CD14-positive monocyte (primary cell): ENCODE measurements at regions not wholly inside any gene's neighbourhood (a gene's known extent, or its start where the extent isn't known, plus 50 kb on each side); places are given as distances from the start of the nearest gene placed in this dataset.
A peak's percentile ranks its signal among the peaks of the same experiment; 100 is the strongest.

Experiments used
- DNase-seq, 3 donors: peaks; one replicate each; pipeline ENCODE4 v3.0.0-alpha.2; 2011 to 2022
- H2AFZ ChIP-seq: 2 replicates; pipeline ENCODE4 v1.6.0; 2012; ENCODE audit warnings: mild to moderate bottlenecking, low read depth, low read length, inconsistent platforms; ENCODE audit not compliant: insufficient read depth, poor library complexity, severe bottlenecking
- H3K27ac ChIP-seq, 2 donors: 1 replicate in 1 of 2; 2 replicates in 1 of 2; pipeline ENCODE4 v1.5.1; 2012 to 2013; ENCODE audit warnings: low read length in 2 of 2, control low read depth in 1 of 2, inconsistent platforms in 1 of 2, low read depth in 1 of 2, mild to moderate bottlenecking in 1 of 2
- H3K27me3 ChIP-seq, 2 donors: one replicate each; pipeline versions ENCODE4 v1.6.0 to v1.6.1; 2011 to 2013; ENCODE audit warnings: low read length in 2 of 2; ENCODE audit not compliant: control insufficient read depth in 2 of 2, insufficient read depth in 2 of 2
- H3K36me3 ChIP-seq, 2 donors: replicated peaks in 1 of 2; 1 replicate in 1 of 2; 2 replicates in 1 of 2; pipeline versions ENCODE4 v1.5.1 to v1.6.1; 2012 to 2013; ENCODE audit warnings: low read length in 2 of 2, control low read depth in 1 of 2, inconsistent platforms in 1 of 2, mild to moderate bottlenecking in 1 of 2; ENCODE audit not compliant: insufficient read depth in 2 of 2, control insufficient read depth in 1 of 2
- H3K4me1 ChIP-seq, 2 donors: 1 replicate in 1 of 2; 2 replicates in 1 of 2; pipeline versions ENCODE4 v1.5.1 to v1.6.1; 2012 to 2013; ENCODE audit warnings: low read length in 2 of 2, control low read depth in 1 of 2, inconsistent platforms in 1 of 2, mild to moderate bottlenecking in 1 of 2, moderate library complexity in 1 of 2; ENCODE audit not compliant: insufficient read depth in 2 of 2, control insufficient read depth in 1 of 2
- H3K4me2 ChIP-seq: replicated peaks from 2 replicates; pipeline ENCODE3; 2012; ENCODE audit warnings: low read length, moderate library complexity, mild to moderate bottlenecking; ENCODE audit not compliant: poor library complexity, severe bottlenecking; ENCODE audit errors: extremely low read depth
- H3K4me3 ChIP-seq, 3 experiments: fragments of 200-600 bp in 1 of 3; sonication (generic) in 1 of 3; replicated peaks in 1 of 3; 1 replicate in 2 of 3; 2 replicates in 1 of 3; pipeline ENCODE4 v1.5.1; 2011 to 2013; ENCODE audit warnings: low read length in 3 of 3, mild to moderate bottlenecking in 3 of 3, control low read depth in 2 of 3, low read depth in 2 of 3, inconsistent platforms in 1 of 3, moderate library complexity in 1 of 3
- H3K79me2 ChIP-seq: 2 replicates; pipeline ENCODE4 v1.6.0; 2012; ENCODE audit warnings: mild to moderate bottlenecking, control low read depth, inconsistent platforms, low read length, moderate library complexity; ENCODE audit not compliant: insufficient read depth
- H3K9ac ChIP-seq: 2 replicates; pipeline ENCODE4 v1.6.0; 2017; ENCODE audit warnings: low read length, mild to moderate bottlenecking; ENCODE audit not compliant: insufficient read depth, poor library complexity, severe bottlenecking
- H3K9me3 ChIP-seq, 2 donors: replicated peaks in 1 of 2; 1 replicate in 1 of 2; 2 replicates in 1 of 2; pipeline versions ENCODE4 v1.5.1 to v1.6.1; 2012 to 2013; ENCODE audit warnings: low read length in 2 of 2, control low read depth in 1 of 2; ENCODE audit not compliant: control insufficient read depth in 1 of 2, insufficient read depth in 1 of 2
- H4K20me1 ChIP-seq: 2 replicates; pipeline ENCODE4 v1.6.0; 2012; ENCODE audit warnings: mild to moderate bottlenecking, low read length, control low read depth, moderate library complexity; ENCODE audit not compliant: insufficient read depth
- H3K27ac Mint-ChIP-seq, 7 donors: one replicate each; pipeline ENCODE4 v1.8.0; 2020; ENCODE audit warnings: mild to moderate bottlenecking in 7 of 7, mixed read lengths in 7 of 7, moderate library complexity in 6 of 7, inconsistent platforms in 2 of 7
- H3K27me3 Mint-ChIP-seq, 3 donors: one replicate each; pipeline ENCODE4 v1.8.0; 2021 to 2022; ENCODE audit warnings: low read depth in 3 of 3, mild to moderate bottlenecking in 3 of 3, mixed read lengths in 3 of 3, moderate library complexity in 3 of 3, inconsistent platforms in 1 of 3
- H3K36me3 Mint-ChIP-seq, 2 donors: one replicate each; pipeline ENCODE4 v1.8.0; 2020; ENCODE audit warnings: mixed read lengths in 2 of 2, inconsistent platforms in 1 of 2, mild to moderate bottlenecking in 1 of 2
- H3K4me1 Mint-ChIP-seq: one replicate; pipeline ENCODE4 v1.8.0; 2020; ENCODE audit warnings: mild to moderate bottlenecking, mixed read lengths
- H3K4me3 Mint-ChIP-seq, 2 donors: one replicate each; pipeline ENCODE4 v1.8.0; 2020; ENCODE audit warnings: mild to moderate bottlenecking in 2 of 2, mixed read lengths in 2 of 2, moderate library complexity in 1 of 2
- H3K9me3 Mint-ChIP-seq, 7 donors: one replicate each; pipeline ENCODE4 v1.8.0; 2020 to 2022; ENCODE audit warnings: mixed read lengths in 7 of 7, mild to moderate bottlenecking in 6 of 7, moderate library complexity in 6 of 7, inconsistent platforms in 2 of 7
- CTCF ChIP-seq: fragments of 200-600 bp; IDR thresholded peaks from one replicate; pipeline ENCODE4 v1.8.0; 2022; ENCODE audit warnings: antibody characterized with exemption, mild to moderate bottlenecking
- WGBS: methylation state at CpG from one replicate; pipeline ENCODE4 v1.1.5; 2013; ENCODE audit warnings: missing lambda C conversion rate; ENCODE audit not compliant: insufficient coverage; 5-methylcytosine and 5-hydroxymethylcytosine counted together
- intact Hi-C, 2 donors: fragments of 100-400 bp; cut with micrococcal nuclease; formaldehyde crosslinking; loops; one replicate each; pipeline versions ENCODE4 v1.15.0 to v1.15.1; 2023

GRCh38 chr12:91835693-91836092 is 310.0 kb downstream of the BTG1 start:
- H3K9me3 ChIP-seq = no peaks in the 10 kb centered on the region
- Mint-ChIP-seq H3K27me3 (no peaks in the 10 kb centered on the region), H3K36me3 (no peaks in the 10 kb centered on the region), H3K27ac (no peak overlapping the region), H3K4me3 (no peak overlapping the region), H3K9me3 (peaks cover 0 to 7% (median 2%) of the 10 kb centered on the region in 7 donors), H3K4me1 (peaks cover 5% of the 10 kb centered on the region)
- no peaks in the 10 kb centered on the region for H3K27me3 ChIP-seq
- no peak overlapping the region for H3K9ac ChIP-seq
- TF ChIP-seq CTCF = no peak
- H3K4me2 ChIP-seq = no peak overlapping the region
- no peaks in the 10 kb centered on the region for H3K36me3 ChIP-seq
- intact Hi-C loops = no loop called here
- H3K4me3 ChIP-seq = no peak overlapping the region
- no peak overlapping the region for H3K27ac ChIP-seq
- DNase-seq = no peak
- no peaks in the 10 kb centered on the region for H4K20me1 ChIP-seq
- no peak overlapping the region for H2AFZ ChIP-seq
- peaks cover 0 to 5% of the 10 kb centered on the region in 2 donors for H3K4me1 ChIP-seq
- no peaks in the 10 kb centered on the region for H3K79me2 ChIP-seq

- no peaks in the 10 kb centered on the region for H3K36me3 Mint-ChIP-seq
- Histone ChIP-seq H3K4me3 (no peak overlapping the region), H4K20me1 (no peaks in the 10 kb centered on the region), H2AFZ (no peak overlapping the region), H3K4me1 (peaks cover 0 to 5% of the 10 kb centered on the region in 2 donors), H3K27me3 (no peaks in the 10 kb centered on the region), H3K4me2 (no peak overlapping the region), H3K9ac (no peak overlapping the region), H3K36me3 (no peaks in the 10 kb centered on the region), H3K79me2 (no peaks in the 10 kb centered on the region), H3K27ac (no peak overlapping the region), H3K9me3 (no peaks in the 10 kb centered on the region)
- WGBS = 94% methylated on average over 2 of the region's 3 CpGs
- H3K4me1 Mint-ChIP-seq = peaks cover 5% of the 10 kb centered on the region
- intact Hi-C loops = no loop called here
- peaks cover 0 to 7% (median 0%) of the 10 kb centered on the region in 7 donors for H3K9me3 Mint-ChIP-seq
- peak overlapping the region in 3 of 7 donors; percentile 6 to 51 (median 15) for H3K27ac Mint-ChIP-seq
- peak; percentile 5 to 30 (median 7) for DNase-seq
- no peak overlapping the region for H3K4me3 Mint-ChIP-seq
- H3K27me3 Mint-ChIP-seq = no peaks in the 10 kb centered on the region
- no peak for TF ChIP-seq CTCF
Observed at GRCh38 chr12:91833780-91834359, 311.8 kb downstream of the BTG1 start.
